ENCODE measurements at regions not wholly inside any gene's neighbourhood (a gene's known extent, or its start where the extent isn't known, plus 50 kb on each side); places are given as distances from the start of the nearest gene placed in this dataset.

DNA sequence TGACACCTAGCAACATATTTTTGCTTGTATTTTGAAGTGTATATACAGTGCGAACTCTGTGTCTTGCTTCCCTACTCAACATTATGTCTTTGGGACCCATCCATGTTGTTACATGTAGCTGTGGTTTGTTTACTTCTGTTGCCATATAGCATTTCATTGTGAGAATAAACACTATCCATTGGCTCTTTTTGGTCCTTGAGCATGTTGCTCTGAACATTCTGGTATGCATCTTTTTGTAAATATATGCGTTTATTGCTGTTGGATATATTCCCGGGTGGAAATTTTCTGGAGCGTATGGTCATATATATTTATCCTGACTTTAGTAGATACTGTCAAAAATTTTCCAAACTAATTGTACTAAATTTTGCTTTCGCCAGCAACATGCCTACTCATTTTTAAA is 222.5 kb upstream of the SPTLC3 start:
- H3K27me3 ChIP-seq (replicated peaks in 1 of 4; ENCODE audit: control extremely low read depth in 1 of 4, control insufficient read depth in 3 of 4, insufficient read depth in 4 of 4, low read length in 3 of 4): no peaks in the 10 kb centered on the region
- no peak overlapping the region for H3K4me3 ChIP-seq (ENCODE audit: control extremely low read depth in 1 of 5, extremely low read depth in 1 of 5, insufficient read depth in 1 of 5, low read depth in 2 of 5, low read length in 4 of 5)
- no peaks in the 10 kb centered on the region for H3K36me3 ChIP-seq (replicated peaks in 1 of 2; ENCODE audit: control extremely low read depth in 1 of 2, control insufficient read depth in 1 of 2, extremely low read depth in 1 of 2, insufficient read depth in 2 of 2, low read length in 1 of 2)
- CTCF ChIA-PET: no interaction called here
- DNase-seq: no peak
- H2AFZ ChIP-seq (ENCODE audit: insufficient read depth, low read depth, low read length, poor library complexity, severe bottlenecking): no peak overlapping the region
- H3K27me3 Mint-ChIP-seq: no peaks in the 10 kb centered on the region
- POLR2A ChIA-PET: no interaction called here
- H3K4me1 Mint-ChIP-seq: no peaks in the 10 kb centered on the region
- no peaks in the 10 kb centered on the region for H3K9me3 Mint-ChIP-seq (ENCODE audit: insufficient read depth)
- TF ChIP-seq CTCF (IDR thresholded peaks at IDR 0.05) (no peak), EZH2 (IDR thresholded peaks at IDR 0.05; ENCODE audit: borderline replicate concordance, insufficient read depth, low read depth, low read length, poor library complexity, severe bottlenecking) (no peak)
- no peak overlapping the region for H3K27ac ChIP-seq (ENCODE audit: low read length in 2 of 2)
- no peak overlapping the region for H3K4me3 Mint-ChIP-seq
- no peaks in the 10 kb centered on the region for H3K4me1 ChIP-seq (ENCODE audit: control insufficient read depth in 2 of 2, insufficient read depth in 2 of 2, low read length in 2 of 2)
- intact Hi-C loops (cut with micrococcal nuclease): no loop called here
- no peaks in the 10 kb centered on the region for H3K9me3 ChIP-seq (ENCODE audit: control extremely low read depth in 1 of 3, control insufficient read depth in 2 of 3, insufficient read depth in 1 of 3, low read length in 2 of 3)
- no peak overlapping the region for H3K4me2 ChIP-seq (replicated peaks; ENCODE audit: low read depth, low read length, poor library complexity, severe bottlenecking)
- WGBS (ENCODE audit: insufficient coverage): no CpG with 5 or more reads among the region's 5 CpGs
- no peak overlapping the region for H3K27ac Mint-ChIP-seq
- H4K20me1 ChIP-seq (ENCODE audit: control insufficient read depth, insufficient read depth, low read length, poor library complexity, severe bottlenecking): no peaks in the 10 kb centered on the region
- H3K79me2 ChIP-seq (ENCODE audit: control insufficient read depth, insufficient read depth, low read length): no peaks in the 10 kb centered on the region
- no peak overlapping the region for H3K9ac ChIP-seq (ENCODE audit: low read length)
- no peak for ATAC-seq (ENCODE audit: low read depth)

DNA sequence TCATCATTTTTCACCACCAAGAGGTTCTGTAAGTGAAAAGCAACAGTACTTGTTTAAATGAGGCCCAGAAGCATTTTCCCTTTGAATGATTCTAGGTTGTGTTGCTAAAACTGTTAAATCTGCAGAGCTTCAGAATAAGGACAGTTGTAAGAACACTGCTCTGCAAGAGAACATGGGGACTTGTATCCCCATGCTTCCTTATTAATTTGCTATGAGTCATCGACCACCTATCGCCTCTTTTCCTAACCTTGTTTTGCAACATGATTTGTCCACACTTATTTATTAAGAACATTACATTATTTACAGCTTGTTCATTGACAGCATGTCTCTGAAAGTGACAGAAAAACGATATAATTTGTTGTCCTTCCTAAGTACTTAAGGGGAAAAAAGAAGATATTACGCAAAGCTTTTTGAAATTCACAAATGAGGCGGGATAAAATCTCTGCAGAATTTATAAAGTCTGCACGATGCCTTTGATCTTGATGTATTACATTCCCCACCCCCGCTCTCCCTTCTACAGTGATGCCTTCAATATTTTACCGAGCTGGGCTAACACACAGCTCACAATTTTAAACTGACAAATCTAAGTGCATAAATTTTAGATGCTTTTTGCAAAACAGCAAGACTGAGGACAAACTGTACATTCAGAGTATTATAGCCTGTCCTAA is 220.0 kb upstream of the SPTLC3 start:
- CTCF ChIA-PET: no interaction called here
- 85% methylated on average over 4 of the region's 8 CpGs for WGBS (ENCODE audit: insufficient coverage)
- no peak for TF ChIP-seq CTCF (IDR thresholded peaks at IDR 0.05)
- no peak for TF ChIP-seq EZH2 (IDR thresholded peaks at IDR 0.05; ENCODE audit: borderline replicate concordance, insufficient read depth, low read depth, low read length, poor library complexity, severe bottlenecking)
- no peaks in the 10 kb centered on the region for H4K20me1 ChIP-seq (ENCODE audit: control insufficient read depth, insufficient read depth, low read length, poor library complexity, severe bottlenecking)
- H3K9me3 ChIP-seq (ENCODE audit: control extremely low read depth in 1 of 3, control insufficient read depth in 2 of 3, insufficient read depth in 1 of 3, low read length in 2 of 3): no peaks in the 10 kb centered on the region
- H3K9me3 Mint-ChIP-seq (ENCODE audit: insufficient read depth): peaks cover 2% of the 10 kb centered on the region
- no peak for DNase-seq
- no peak overlapping the region for H3K4me2 ChIP-seq (replicated peaks; ENCODE audit: low read depth, low read length, poor library complexity, severe bottlenecking)
- no peak overlapping the region for H3K4me3 ChIP-seq (ENCODE audit: control extremely low read depth in 1 of 5, extremely low read depth in 1 of 5, insufficient read depth in 1 of 5, low read depth in 2 of 5, low read length in 4 of 5)
- no peak for ATAC-seq (ENCODE audit: low read depth)
- H3K36me3 ChIP-seq (replicated peaks in 1 of 2; ENCODE audit: control extremely low read depth in 1 of 2, control insufficient read depth in 1 of 2, extremely low read depth in 1 of 2, insufficient read depth in 2 of 2, low read length in 1 of 2): no peaks in the 10 kb centered on the region
- no peak overlapping the region for H3K27ac ChIP-seq (ENCODE audit: low read length in 2 of 2)
- no peak overlapping the region for H2AFZ ChIP-seq (ENCODE audit: insufficient read depth, low read depth, low read length, poor library complexity, severe bottlenecking)
- H3K27me3 ChIP-seq (replicated peaks in 1 of 4; ENCODE audit: control extremely low read depth in 1 of 4, control insufficient read depth in 3 of 4, insufficient read depth in 4 of 4, low read length in 3 of 4): no peaks in the 10 kb centered on the region
- H3K4me1 ChIP-seq (ENCODE audit: control insufficient read depth in 2 of 2, insufficient read depth in 2 of 2, low read length in 2 of 2): no peaks in the 10 kb centered on the region
- H3K4me3 Mint-ChIP-seq: no peak overlapping the region
- H3K9ac ChIP-seq (ENCODE audit: low read length): no peak overlapping the region
- H3K4me1 Mint-ChIP-seq: no peaks in the 10 kb centered on the region
- no peak overlapping the region for H3K27ac Mint-ChIP-seq
- no peaks in the 10 kb centered on the region for H3K27me3 Mint-ChIP-seq
- intact Hi-C loops (cut with micrococcal nuclease): no loop called here
- no peaks in the 10 kb centered on the region for H3K79me2 ChIP-seq (ENCODE audit: control insufficient read depth, insufficient read depth, low read length)
- POLR2A ChIA-PET: no interaction called here

Data from B cell (primary cell).